Panc1 (cell line): ENCODE measurements at regions not wholly inside any gene's neighbourhood (a gene's known extent, or its start where the extent isn't known, plus 50 kb on each side); places are given as distances from the start of the nearest gene placed in this dataset.

Experiments used
- ATAC-seq: fragments of 200-7000 bp; cut with Tn5 transposase; 2 replicates; pipeline ENCODE4 v1.9.1; 2020; ENCODE audit warnings: mild to moderate bottlenecking, moderate library complexity
- BruUV-seq: library from RNA; stranded (reverse); fragments of 400-500 nt; replicated peaks from 2 replicates; lab custom pipeline; 2021; lab: Mats Ljungman, UMichigan
- CTCF ChIA-PET: fragments of 300-600 bp; sonication (Branson Sonifier 250); formaldehyde crosslinking; loops from one replicate; lab custom pipeline; 2022; ENCODE audit warnings: antibody characterized with exemption; lab: Charles Lee
- POLR2A ChIA-PET: fragments of 300-600 bp; sonication (Branson Sonifier 250); formaldehyde crosslinking; loops from one replicate; lab custom pipeline; 2022; ENCODE audit warnings: antibody characterized with exemption; lab: Charles Lee
- DNase-seq: peaks from one replicate; pipeline ENCODE4 v3.0.0-alpha.2; 2010; ENCODE audit warnings: low read depth, low spot score
- H3K27ac ChIP-seq: 2 replicates; pipeline ENCODE4 v1.5.1; 2011; ENCODE audit warnings: mild to moderate bottlenecking, low read length, inconsistent platforms
- H3K27me3 ChIP-seq: fragments of 200-500 bp; sonication (Bioruptor generic); 2 replicates; pipeline ENCODE4 v1.6.0; 2014; ENCODE audit warnings: low read length, inconsistent platforms; ENCODE audit not compliant: control insufficient read depth, insufficient read depth
- H3K36me3 ChIP-seq: fragments of 200-500 bp; sonication (Bioruptor generic); 2 replicates; pipeline ENCODE4 v1.5.1; 2014; ENCODE audit warnings: inconsistent platforms, mild to moderate bottlenecking, low read length, moderate library complexity; ENCODE audit not compliant: control insufficient read depth, insufficient read depth
- H3K4me1 ChIP-seq: 2 replicates; pipeline ENCODE4 v1.5.1; 2011; ENCODE audit warnings: inconsistent platforms, mild to moderate bottlenecking, low read length, moderate library complexity; ENCODE audit not compliant: control insufficient read depth, insufficient read depth
- H3K4me3 ChIP-seq, 2 experiments: 2 replicates each; pipeline ENCODE4 v1.5.1; 2011 to 2012; ENCODE audit warnings: low read depth in 2 of 2, low read length in 2 of 2, mild to moderate bottlenecking in 2 of 2, inconsistent platforms in 1 of 2, moderate library complexity in 1 of 2
- H3K9me3 ChIP-seq: fragments of 200-500 bp; sonication (Bioruptor generic); 2 replicates; pipeline ENCODE4 v1.5.1; 2014; ENCODE audit warnings: low read depth, mild to moderate bottlenecking, inconsistent platforms, low read length, moderate library complexity; ENCODE audit not compliant: control insufficient read depth, insufficient read depth
- POLR2AphosphoS5 ChIP-seq: IDR thresholded peaks from 2 replicates; pipeline ENCODE4 v1.6.1; 2012; ENCODE audit warnings: mild to moderate bottlenecking, low read depth, low read length, moderate library complexity
- SIN3A ChIP-seq: IDR thresholded peaks from 2 replicates; pipeline ENCODE4 v1.6.1; 2012; ENCODE audit warnings: low read depth, mild to moderate bottlenecking, low read length, moderate library complexity, borderline replicate concordance; ENCODE audit not compliant: insufficient read depth
- TCF7L2 ChIP-seq: IDR thresholded peaks from 2 replicates; pipeline ENCODE4 v1.6.1; 2011; ENCODE audit warnings: mild to moderate bottlenecking, low read depth, low read length, inconsistent platforms
- in situ Hi-C: cut with HindIII; loops from 2 replicates; pipeline ENCODE4 v1.10.0; 2016; ENCODE audit warnings: low sequenced_read_pairs, low pct_unique_long_range_greater_than_20kb
- intact Hi-C: fragments of 100-400 bp; cut with micrococcal nuclease; formaldehyde crosslinking; loops from one replicate; pipeline ENCODE4 v1.10.0; 2022; ENCODE audit not compliant: unreplicated experiment
- TF ChIP-seq, protein P1 (sequence below), 2 experiments: IDR thresholded peaks; 2 replicates each; pipeline ENCODE4 v1.6.1; 2011 to 2012; ENCODE audit warnings: low read depth in 2 of 2, control low read depth in 1 of 2, low read length in 1 of 2, mild to moderate bottlenecking in 1 of 2, moderate library complexity in 1 of 2; ENCODE audit not compliant: insufficient read depth in 1 of 2
- TF ChIP-seq, protein P2 (sequence below): fragments of 450-650 bp; IDR thresholded peaks from 2 replicates; pipeline ENCODE4 v1.5.1; 2017; ENCODE audit warnings: mild to moderate bottlenecking

DNA sequence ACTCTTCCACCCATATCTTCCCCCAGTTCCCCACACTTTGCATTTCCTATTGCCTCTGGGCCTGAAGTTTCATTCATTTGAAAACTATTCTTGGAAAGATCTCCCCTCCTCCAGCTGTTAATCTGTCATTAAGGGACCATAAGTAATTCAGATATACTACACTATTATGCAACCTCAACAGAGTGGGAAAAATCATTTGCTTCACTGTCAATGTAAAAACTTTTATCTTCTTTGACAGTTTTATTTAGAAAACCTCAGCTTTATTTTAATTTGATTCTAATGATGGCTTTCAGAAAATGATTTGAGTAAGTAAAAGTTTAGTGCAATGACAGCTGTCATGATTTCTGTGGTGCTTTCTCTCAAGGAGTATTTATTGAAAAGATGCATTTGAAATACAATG lies 435.3 kb upstream of the KCNMB2 start:
- ChIA-PET CTCF (no interaction called here), POLR2A (no interaction called here)
- Histone ChIP-seq H3K27me3 (no peaks in the 10 kb centered on the region), H3K4me1 (no peaks in the 10 kb centered on the region), H3K9me3 (no peaks in the 10 kb centered on the region), H3K27ac (no peak overlapping the region), H3K4me3 (no peak overlapping the region), H3K36me3 (no peaks in the 10 kb centered on the region)
- in situ Hi-C loops (no loop called here), intact Hi-C loops (no loop called here)
- BruUV-seq = no TSS peak
- ATAC-seq (no peak), DNase-seq (no peak)
- TF ChIP-seq, protein P1, sequence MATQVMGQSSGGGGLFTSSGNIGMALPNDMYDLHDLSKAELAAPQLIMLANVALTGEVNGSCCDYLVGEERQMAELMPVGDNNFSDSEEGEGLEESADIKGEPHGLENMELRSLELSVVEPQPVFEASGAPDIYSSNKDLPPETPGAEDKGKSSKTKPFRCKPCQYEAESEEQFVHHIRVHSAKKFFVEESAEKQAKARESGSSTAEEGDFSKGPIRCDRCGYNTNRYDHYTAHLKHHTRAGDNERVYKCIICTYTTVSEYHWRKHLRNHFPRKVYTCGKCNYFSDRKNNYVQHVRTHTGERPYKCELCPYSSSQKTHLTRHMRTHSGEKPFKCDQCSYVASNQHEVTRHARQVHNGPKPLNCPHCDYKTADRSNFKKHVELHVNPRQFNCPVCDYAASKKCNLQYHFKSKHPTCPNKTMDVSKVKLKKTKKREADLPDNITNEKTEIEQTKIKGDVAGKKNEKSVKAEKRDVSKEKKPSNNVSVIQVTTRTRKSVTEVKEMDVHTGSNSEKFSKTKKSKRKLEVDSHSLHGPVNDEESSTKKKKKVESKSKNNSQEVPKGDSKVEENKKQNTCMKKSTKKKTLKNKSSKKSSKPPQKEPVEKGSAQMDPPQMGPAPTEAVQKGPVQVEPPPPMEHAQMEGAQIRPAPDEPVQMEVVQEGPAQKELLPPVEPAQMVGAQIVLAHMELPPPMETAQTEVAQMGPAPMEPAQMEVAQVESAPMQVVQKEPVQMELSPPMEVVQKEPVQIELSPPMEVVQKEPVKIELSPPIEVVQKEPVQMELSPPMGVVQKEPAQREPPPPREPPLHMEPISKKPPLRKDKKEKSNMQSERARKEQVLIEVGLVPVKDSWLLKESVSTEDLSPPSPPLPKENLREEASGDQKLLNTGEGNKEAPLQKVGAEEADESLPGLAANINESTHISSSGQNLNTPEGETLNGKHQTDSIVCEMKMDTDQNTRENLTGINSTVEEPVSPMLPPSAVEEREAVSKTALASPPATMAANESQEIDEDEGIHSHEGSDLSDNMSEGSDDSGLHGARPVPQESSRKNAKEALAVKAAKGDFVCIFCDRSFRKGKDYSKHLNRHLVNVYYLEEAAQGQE (IDR thresholded peaks at IDR 0.05; ENCODE audit: insufficient read depth in 1 of 2, low read depth in 2 of 2, low read length in 1 of 2) = no peak
- TF ChIP-seq POLR2AphosphoS5 (no peak), SIN3A (no peak), TCF7L2 (no peak)
- TF ChIP-seq, protein P2, sequence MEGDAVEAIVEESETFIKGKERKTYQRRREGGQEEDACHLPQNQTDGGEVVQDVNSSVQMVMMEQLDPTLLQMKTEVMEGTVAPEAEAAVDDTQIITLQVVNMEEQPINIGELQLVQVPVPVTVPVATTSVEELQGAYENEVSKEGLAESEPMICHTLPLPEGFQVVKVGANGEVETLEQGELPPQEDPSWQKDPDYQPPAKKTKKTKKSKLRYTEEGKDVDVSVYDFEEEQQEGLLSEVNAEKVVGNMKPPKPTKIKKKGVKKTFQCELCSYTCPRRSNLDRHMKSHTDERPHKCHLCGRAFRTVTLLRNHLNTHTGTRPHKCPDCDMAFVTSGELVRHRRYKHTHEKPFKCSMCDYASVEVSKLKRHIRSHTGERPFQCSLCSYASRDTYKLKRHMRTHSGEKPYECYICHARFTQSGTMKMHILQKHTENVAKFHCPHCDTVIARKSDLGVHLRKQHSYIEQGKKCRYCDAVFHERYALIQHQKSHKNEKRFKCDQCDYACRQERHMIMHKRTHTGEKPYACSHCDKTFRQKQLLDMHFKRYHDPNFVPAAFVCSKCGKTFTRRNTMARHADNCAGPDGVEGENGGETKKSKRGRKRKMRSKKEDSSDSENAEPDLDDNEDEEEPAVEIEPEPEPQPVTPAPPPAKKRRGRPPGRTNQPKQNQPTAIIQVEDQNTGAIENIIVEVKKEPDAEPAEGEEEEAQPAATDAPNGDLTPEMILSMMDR = no peak

DNA sequence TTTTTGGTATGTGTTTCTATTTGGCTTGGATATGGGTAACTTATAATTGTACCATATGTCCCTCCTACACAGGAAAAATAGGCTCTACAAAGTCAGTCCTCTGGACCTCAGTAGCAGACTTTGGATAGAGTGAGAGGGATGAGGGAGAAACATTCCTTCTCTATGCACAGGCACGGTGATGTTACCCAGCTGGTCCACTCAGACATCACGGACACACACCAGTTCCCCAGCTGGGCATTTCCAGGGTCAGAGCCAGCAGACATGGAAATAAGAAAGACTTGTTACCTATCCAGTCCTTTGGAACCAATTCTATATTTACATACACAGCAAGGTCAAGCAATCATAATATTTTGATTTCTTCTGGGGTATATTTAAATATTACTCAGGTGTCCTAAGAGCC lies 433.1 kb upstream of the KCNMB2 start:
- Histone ChIP-seq H3K4me3 (no peak overlapping the region), H3K27ac (no peak overlapping the region), H3K4me1 (no peaks in the 10 kb centered on the region), H3K36me3 (no peaks in the 10 kb centered on the region), H3K27me3 (no peaks in the 10 kb centered on the region), H3K9me3 (no peaks in the 10 kb centered on the region)
- no peak for TF ChIP-seq TCF7L2
- TF ChIP-seq SIN3A = no peak
- no peak for TF ChIP-seq POLR2AphosphoS5
- TF ChIP-seq, protein P2 = no peak
- TF ChIP-seq, protein P1 (IDR thresholded peaks at IDR 0.05; ENCODE audit: insufficient read depth in 1 of 2, low read depth in 2 of 2, low read length in 1 of 2) = no peak
- intact Hi-C loops = no loop called here
- no TSS peak for BruUV-seq
- no peak for ATAC-seq
- ChIA-PET POLR2A (no interaction called here), CTCF (no interaction called here)
- no peak for DNase-seq
- in situ Hi-C loops = no loop called here
